Pancreas (tissue), 10 donors: ENCODE measurements at regions not wholly inside any gene's neighbourhood (a gene's known extent, or its start where the extent isn't known, plus 50 kb on each side); places are given as distances from the start of the nearest gene placed in this dataset.

Experiments used
- ATAC-seq, 4 donors: fragments of 200-7000 bp; cut with Tn5 transposase; one replicate each; pipeline versions ENCODE4 v1.8.0 to v1.9.1; 2020; ENCODE audit warnings: mild to moderate bottlenecking in 4 of 4, moderate library complexity in 4 of 4
- DNase-seq, 6 donors: peaks; one replicate each; pipeline ENCODE4 v3.0.0-alpha.2; 2020
- FAIRE-seq: peaks from 2 replicates; lab custom pipeline; 2012; peaks lifted over from hg19 to GRCh38; lab: Jason Lieb, UNC
- H3K27ac ChIP-seq, 4 donors: fragments of 200-600 bp; sonication (generic); 1 replicate in 3 of 4; 2 replicates in 1 of 4; pipeline versions ENCODE4 v1.5.0 to v1.8.0; 2020
- H3K27me3 ChIP-seq, 4 donors: fragments of 200-600 bp; one replicate each; pipeline ENCODE4 v1.8.0; 2021
- H3K36me3 ChIP-seq, 3 donors: fragments of 200-600 bp; sonication (generic) in 1 of 3; one replicate each; pipeline versions ENCODE4 v1.5.0 to v1.8.0; 2020 to 2021
- H3K4me1 ChIP-seq, 3 donors: fragments of 200-600 bp; one replicate each; pipeline ENCODE4 v1.8.0; 2021
- H3K4me3 ChIP-seq, 4 donors: fragments of 200-600 bp; sonication (generic) in 2 of 4; one replicate each; pipeline versions ENCODE4 v1.5.0 to v1.8.0; 2020 to 2021
- H3K9me3 ChIP-seq, 4 donors: fragments of 200-600 bp; one replicate each; pipeline ENCODE4 v1.8.0; 2021
- WGBS, 2 donors: extraction: QIAGEN DNeasy Blood & Tissue Kit; methylation state at CpG; one replicate each; pipeline ENCODE4 v1.1.7; 2013; 5-methylcytosine and 5-hydroxymethylcytosine counted together
- intact Hi-C, 3 donors: fragments of 100-400 bp; cut with DNase I; formaldehyde crosslinking; loops; one replicate each; pipeline versions ENCODE4 v1.11.1 to v1.14.2; 2022
- TF ChIP-seq, protein P1 (sequence below), 4 donors: fragments of 200-600 bp; sonication (generic) in 3 of 4; IDR thresholded peaks; one replicate each; pipeline versions ENCODE4 v1.5.0 to v1.8.0; 2021; ENCODE audit warnings: antibody characterized with exemption in 4 of 4
- donor health status: healthy with polysubstance abuse.
- donor health status: DM: no; HTN: no; CAD: no; lungs with moderate emphysema.
- donor health status: DM: no; HTN: no; CAD: no.
- donor health status: control.
- donor health status: control.
- donor health status: Bipolar disorder and iron deficiency.
- donor health status: DM: yes; HTN: yes; CAD: no.
- donor health status: DM: no; HTN: no; CAD: no.
- donor health status: DM: no; HTN: no; CAD: no.
- donor health status: DM: yes; HTN: yes; CAD: no.

GRCh38 chr12:77578466-77579220 lies 252.1 kb upstream of the NAV3 start:
- 55 to 63% methylated on average over 4 of the region's 4 CpGs for WGBS, 2 donors
- Histone ChIP-seq H3K36me3 (no peaks in the 10 kb centered on the region), H3K9me3 (no peaks in the 10 kb centered on the region), H3K27ac (no peak overlapping the region), H3K4me1 (peaks cover 0 to 3% (median 0%) of the 10 kb centered on the region in 3 donors), H3K4me3 (no peak overlapping the region), H3K27me3 (no peaks in the 10 kb centered on the region)
- ATAC-seq (no peak), FAIRE-seq (no peak), DNase-seq (no peak)
- TF ChIP-seq, protein P1, sequence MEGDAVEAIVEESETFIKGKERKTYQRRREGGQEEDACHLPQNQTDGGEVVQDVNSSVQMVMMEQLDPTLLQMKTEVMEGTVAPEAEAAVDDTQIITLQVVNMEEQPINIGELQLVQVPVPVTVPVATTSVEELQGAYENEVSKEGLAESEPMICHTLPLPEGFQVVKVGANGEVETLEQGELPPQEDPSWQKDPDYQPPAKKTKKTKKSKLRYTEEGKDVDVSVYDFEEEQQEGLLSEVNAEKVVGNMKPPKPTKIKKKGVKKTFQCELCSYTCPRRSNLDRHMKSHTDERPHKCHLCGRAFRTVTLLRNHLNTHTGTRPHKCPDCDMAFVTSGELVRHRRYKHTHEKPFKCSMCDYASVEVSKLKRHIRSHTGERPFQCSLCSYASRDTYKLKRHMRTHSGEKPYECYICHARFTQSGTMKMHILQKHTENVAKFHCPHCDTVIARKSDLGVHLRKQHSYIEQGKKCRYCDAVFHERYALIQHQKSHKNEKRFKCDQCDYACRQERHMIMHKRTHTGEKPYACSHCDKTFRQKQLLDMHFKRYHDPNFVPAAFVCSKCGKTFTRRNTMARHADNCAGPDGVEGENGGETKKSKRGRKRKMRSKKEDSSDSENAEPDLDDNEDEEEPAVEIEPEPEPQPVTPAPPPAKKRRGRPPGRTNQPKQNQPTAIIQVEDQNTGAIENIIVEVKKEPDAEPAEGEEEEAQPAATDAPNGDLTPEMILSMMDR (IDR thresholded peaks at IDR 0.05): no peak
- intact Hi-C loops: no loop called here

DNA sequence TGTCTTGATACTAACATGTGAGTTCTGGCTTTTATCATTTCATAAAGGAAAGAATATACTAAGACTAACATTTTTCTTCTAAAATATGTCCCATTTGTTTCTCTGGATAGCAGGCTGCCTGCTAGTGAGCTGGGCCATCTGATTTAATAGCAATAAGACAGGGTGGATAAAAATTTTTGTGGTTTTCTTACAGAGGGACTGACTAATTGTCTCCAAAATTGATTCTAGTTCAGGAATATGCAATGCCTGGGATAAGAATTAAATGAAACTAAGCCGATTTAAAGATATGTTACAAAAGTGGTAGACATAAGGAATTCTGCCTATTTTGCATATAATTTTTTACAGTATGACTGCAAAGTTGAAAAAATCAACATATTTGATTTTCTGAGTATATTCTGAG lies 252.9 kb upstream of the NAV3 start:
- no peak overlapping the region for H3K27ac ChIP-seq
- DNase-seq (no peak), ATAC-seq (no peak), FAIRE-seq (no peak)
- peaks cover 0 to 3% (median 0%) of the 10 kb centered on the region in 3 donors for H3K4me1 ChIP-seq
- TF ChIP-seq, protein P1 (IDR thresholded peaks at IDR 0.05): no peak
- no peaks in the 10 kb centered on the region for H3K9me3 ChIP-seq
- H3K4me3 ChIP-seq: no peak overlapping the region
- no peaks in the 10 kb centered on the region for H3K36me3 ChIP-seq
- intact Hi-C loops: no loop called here
- no peaks in the 10 kb centered on the region for H3K27me3 ChIP-seq
- 53 to 72% methylated on average over 1 of the region's 1 CpG for WGBS, 2 donors

- no peak overlapping the region for H3K27ac ChIP-seq
- no peaks in the 10 kb centered on the region for H3K9me3 ChIP-seq
- no peak overlapping the region for H3K4me3 ChIP-seq
- DNase-seq (no peak), ATAC-seq (no peak), FAIRE-seq (no peak)
- H3K36me3 ChIP-seq: no peaks in the 10 kb centered on the region
- 12 to 15% methylated on average over 2 of the region's 2 CpGs for WGBS, 2 donors
- intact Hi-C loops: no loop called here
- peaks cover 0 to 3% (median 0%) of the 10 kb centered on the region in 3 donors for H3K4me1 ChIP-seq
- H3K27me3 ChIP-seq: no peaks in the 10 kb centered on the region
- TF ChIP-seq, protein P1 (IDR thresholded peaks at IDR 0.05): no peak
Measured at GRCh38 chr12:77575376-77575919, 255.2 kb upstream of the NAV3 start.

- ATAC-seq (no peak), FAIRE-seq (no peak), DNase-seq (no peak)
- Histone ChIP-seq H3K27me3 (no peaks in the 10 kb centered on the region), H3K27ac (no peak overlapping the region), H3K36me3 (no peaks in the 10 kb centered on the region), H3K4me3 (no peak overlapping the region), H3K4me1 (peaks cover 0 to 3% (median 0%) of the 10 kb centered on the region in 3 donors), H3K9me3 (no peaks in the 10 kb centered on the region)
- WGBS, 2 donors: 70 to 84% methylated on average over 3 of the region's 3 CpGs
- TF ChIP-seq, protein P1 (IDR thresholded peaks at IDR 0.05): no peak
- intact Hi-C loops: no loop called here
Measured at GRCh38 chr12:77572371-77572770, 258.3 kb upstream of the NAV3 start.

DNA sequence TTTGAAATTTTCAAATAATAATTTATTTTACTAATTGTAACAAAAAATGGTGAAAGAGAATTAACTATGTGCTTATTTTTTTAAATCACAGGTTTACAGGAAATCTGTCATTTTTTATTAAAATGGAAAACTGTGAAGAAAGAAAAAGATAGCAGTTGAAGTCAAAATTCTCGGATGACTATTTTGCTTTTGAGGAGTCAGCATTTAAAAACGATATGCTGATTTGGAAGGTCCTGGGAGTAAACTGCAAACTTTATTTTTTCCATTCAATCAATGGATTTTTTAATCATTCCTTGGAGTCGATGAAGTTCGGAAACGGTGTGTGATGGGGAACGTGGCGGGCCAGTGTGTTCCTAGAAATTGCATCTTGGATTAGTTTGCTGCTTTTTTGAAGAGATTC lies 258.9 kb upstream of the NAV3 start:
- Histone ChIP-seq H3K9me3 (no peaks in the 10 kb centered on the region), H3K36me3 (no peaks in the 10 kb centered on the region), H3K27me3 (no peaks in the 10 kb centered on the region), H3K4me1 (peaks cover 0 to 3% (median 0%) of the 10 kb centered on the region in 3 donors), H3K27ac (no peak overlapping the region), H3K4me3 (no peak overlapping the region)
- FAIRE-seq (no peak), DNase-seq (no peak), ATAC-seq (no peak)
- TF ChIP-seq, protein P1 (IDR thresholded peaks at IDR 0.05): no peak
- 79 to 93% methylated on average over 7 of the region's 7 CpGs for WGBS, 2 donors
- intact Hi-C loops: no loop called here
